ENCODE measurements at regions not wholly inside any gene's neighbourhood (a gene's known extent, or its start where the extent isn't known, plus 50 kb on each side); places are given as distances from the start of the nearest gene placed in this dataset.
"Not testable (repeated sequence)": the region's sequence is repeated elsewhere in the genome, so short reads cannot be mapped to it uniquely, and the experiment has no call there.

- DNase-seq (ENCODE audit: low read depth); H3K4me3 ChIP-seq (ENCODE audit: low read depth, low read length): not testable (repeated sequence)
These were observed 74.4 kb upstream of the RTN4 start for GRCh38 chr2:55124682-55125081.

- H3K4me3 ChIP-seq (ENCODE audit: low read depth, low read length) = no peak overlapping the region
- no peak for DNase-seq (ENCODE audit: low read depth)
- no peak for TF ChIP-seq CTCF (conservative IDR thresholded peaks at IDR 0.05; ENCODE audit: low read depth, low read length)
These were observed 73.6 kb upstream of the RTN4 start for GRCh38 chr2:55123851-55124269.

- DNase-seq (ENCODE audit: low read depth) = no peak
- no peak for TF ChIP-seq CTCF (conservative IDR thresholded peaks at IDR 0.05; ENCODE audit: low read depth, low read length)
- no peak overlapping the region for H3K4me3 ChIP-seq (ENCODE audit: low read depth, low read length)
These were observed 70.5 kb upstream of the RTN4 start for GRCh38 chr2:55120634-55121359.

GRCh38 chr2:55119711-55120487, 69.6 kb upstream of the RTN4 start:
- no peak for TF ChIP-seq CTCF (conservative IDR thresholded peaks at IDR 0.05; ENCODE audit: low read depth, low read length)
- H3K4me3 ChIP-seq (ENCODE audit: low read depth, low read length) = no peak overlapping the region
- no peak for DNase-seq (ENCODE audit: low read depth)

GRCh38 chr2:55118643-55119083, 68.4 kb upstream of the RTN4 start:
- DNase-seq (ENCODE audit: low read depth) = no peak
- TF ChIP-seq CTCF (conservative IDR thresholded peaks at IDR 0.05; ENCODE audit: low read depth, low read length) = no peak
- no peak overlapping the region for H3K4me3 ChIP-seq (ENCODE audit: low read depth, low read length)

GRCh38 chr2:55116966-55117365, 66.7 kb upstream of the RTN4 start:
- DNase-seq (ENCODE audit: low read depth) = no peak
- H3K4me3 ChIP-seq (ENCODE audit: low read depth, low read length) = no peak overlapping the region
- TF ChIP-seq CTCF (conservative IDR thresholded peaks at IDR 0.05; ENCODE audit: low read depth, low read length) = no peak

- no peak for DNase-seq (ENCODE audit: low read depth)
- TF ChIP-seq CTCF (conservative IDR thresholded peaks at IDR 0.05; ENCODE audit: low read depth, low read length) = no peak
- H3K4me3 ChIP-seq (ENCODE audit: low read depth, low read length) = no peak overlapping the region
These were observed 66.3 kb upstream of the RTN4 start for GRCh38 chr2:55116598-55116964.
